Loucy (cell line): ENCODE measurements at regions not wholly inside any gene's neighbourhood (a gene's known extent, or its start where the extent isn't known, plus 50 kb on each side); places are given as distances from the start of the nearest gene placed in this dataset.

Experiments used
- H2AFZ ChIP-seq: fragments of 200-600 bp; sonication (generic); 2 replicates; pipeline ENCODE4 v1.6.0; 2016; ENCODE audit warnings: antibody characterized with exemption, mild to moderate bottlenecking, low read length, moderate library complexity
- H3F3A ChIP-seq: fragments of 200-600 bp; 2 replicates; pipeline ENCODE4 v1.6.0; 2016; ENCODE audit warnings: antibody characterized with exemption, low read depth, mild to moderate bottlenecking
- H3K27me3 ChIP-seq: fragments of 200-600 bp; sonication (generic); 2 replicates; pipeline ENCODE4 v1.6.1; 2014; ENCODE audit warnings: low read length, mild to moderate bottlenecking; ENCODE audit not compliant: insufficient read depth, poor library complexity, severe bottlenecking
- H3K36me3 ChIP-seq: fragments of 200-600 bp; sonication (generic); 2 replicates; pipeline ENCODE4 v1.6.1; 2016; ENCODE audit warnings: low read length; ENCODE audit not compliant: insufficient read depth
- H3K4me1 ChIP-seq: fragments of 200-600 bp; sonication (generic); 2 replicates; pipeline ENCODE4 v1.5.1; 2014; ENCODE audit warnings: low read length, mild to moderate bottlenecking; ENCODE audit not compliant: insufficient read depth, poor library complexity, severe bottlenecking
- H3K4me2 ChIP-seq: fragments of 200-600 bp; sonication (generic); 2 replicates; pipeline ENCODE4 v1.6.0; 2014; ENCODE audit warnings: antibody characterized with exemption, low read length, low read depth, mild to moderate bottlenecking; ENCODE audit not compliant: poor library complexity, severe bottlenecking
- H3K4me3 ChIP-seq: fragments of 200-600 bp; sonication (generic); 2 replicates; pipeline ENCODE4 v1.5.1; 2014; ENCODE audit warnings: low read length, mild to moderate bottlenecking, mixed read lengths; ENCODE audit not compliant: poor library complexity, severe bottlenecking
- H3K79me2 ChIP-seq: fragments of 200-600 bp; sonication (generic); 2 replicates; pipeline ENCODE4 v1.6.1; 2014; ENCODE audit warnings: low read length; ENCODE audit not compliant: insufficient read depth
- H3K9ac ChIP-seq: fragments of 200-600 bp; sonication (generic); 2 replicates; pipeline ENCODE4 v1.6.0; 2014; ENCODE audit warnings: mild to moderate bottlenecking, low read depth, low read length, moderate library complexity; ENCODE audit not compliant: poor library complexity, severe bottlenecking
- H3K9me2 ChIP-seq: fragments of 200-600 bp; sonication (generic); replicated peaks from 2 replicates; pipeline ENCODE4 v1.6.1; 2016; ENCODE audit warnings: low read depth, low read length, mixed read lengths
- H3K9me3 ChIP-seq: fragments of 200-600 bp; sonication (generic); 2 replicates; pipeline ENCODE4 v1.6.1; 2014; ENCODE audit warnings: mild to moderate bottlenecking, antibody characterized with exemption, low read length, low read depth; ENCODE audit not compliant: insufficient read depth
- H4K20me1 ChIP-seq: fragments of 200-600 bp; sonication (generic); 2 replicates; pipeline ENCODE4 v1.6.0; 2014; ENCODE audit warnings: antibody characterized with exemption, low read length, mild to moderate bottlenecking; ENCODE audit not compliant: insufficient read depth, poor library complexity, severe bottlenecking
- CTCF ChIP-seq: fragments of 200-600 bp; sonication (generic); conservative IDR thresholded peaks from 2 replicates; pipeline ENCODE4 v1.5.1; 2014; ENCODE audit warnings: mild to moderate bottlenecking, antibody characterized with exemption, low read length
- EZH2phosphoT487 ChIP-seq: fragments of 200-600 bp; IDR thresholded peaks from 2 replicates; pipeline ENCODE4 v1.6.1; 2018; ENCODE audit warnings: antibody characterized with exemption, mild to moderate bottlenecking, moderate library complexity, borderline replicate concordance

- Histone ChIP-seq H3K36me3 (no peaks in the 10 kb centered on the region), H3K27me3 (no peaks in the 10 kb centered on the region), H3K9ac (no peak overlapping the region), H3K9me3 (no peaks in the 10 kb centered on the region), H4K20me1 (no peaks in the 10 kb centered on the region), H3K4me3 (no peak overlapping the region), H3K79me2 (no peaks in the 10 kb centered on the region), H3K9me2 (no peaks in the 10 kb centered on the region), H3K4me1 (no peaks in the 10 kb centered on the region), H3K4me2 (no peak overlapping the region), H2AFZ (no peak overlapping the region), H3F3A (no peaks in the 10 kb centered on the region)
- TF ChIP-seq CTCF (no peak), EZH2phosphoT487 (no peak)
Measured at GRCh38 chr20:51284176-51284575, 258.3 kb downstream of the NFATC2 start.

GRCh38 chr20:51281521-51281920 lies 258.6 kb upstream of the KCNG1 start:
- Histone ChIP-seq H3K27me3 (no peaks in the 10 kb centered on the region), H3K9me3 (no peaks in the 10 kb centered on the region), H3K4me2 (no peak overlapping the region), H2AFZ (no peak overlapping the region), H3K4me1 (no peaks in the 10 kb centered on the region), H3K4me3 (no peak overlapping the region), H3K9ac (no peak overlapping the region), H3K36me3 (no peaks in the 10 kb centered on the region), H4K20me1 (no peaks in the 10 kb centered on the region), H3F3A (no peaks in the 10 kb centered on the region), H3K9me2 (no peaks in the 10 kb centered on the region), H3K79me2 (no peaks in the 10 kb centered on the region)
- TF ChIP-seq CTCF (no peak), EZH2phosphoT487 (no peak)

DNA sequence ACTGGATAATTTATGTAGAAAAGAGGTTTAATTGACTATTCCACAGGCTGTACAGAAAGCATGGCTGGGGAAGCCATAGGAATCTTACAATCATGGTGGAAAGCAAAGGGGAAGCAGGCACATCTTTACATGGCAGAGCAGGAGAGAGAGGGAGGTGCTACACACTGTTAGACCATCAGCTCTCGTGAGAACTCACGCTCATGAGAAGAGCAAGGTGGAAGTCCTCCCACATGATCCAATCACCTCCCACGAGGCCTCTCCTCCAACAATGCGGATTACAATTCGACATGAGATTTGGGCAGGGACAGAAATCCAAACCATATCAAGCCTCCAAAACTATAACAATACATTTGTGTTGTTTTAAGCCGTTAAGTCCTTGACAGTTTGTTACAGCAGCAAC lies 257.1 kb upstream of the KCNG1 start:
- Histone ChIP-seq H3F3A (no peaks in the 10 kb centered on the region), H3K36me3 (no peaks in the 10 kb centered on the region), H3K9ac (no peak overlapping the region), H3K27me3 (no peaks in the 10 kb centered on the region), H2AFZ (no peak overlapping the region), H3K9me2 (no peaks in the 10 kb centered on the region), H3K4me2 (no peak overlapping the region), H3K9me3 (no peaks in the 10 kb centered on the region), H3K4me1 (no peaks in the 10 kb centered on the region), H4K20me1 (no peaks in the 10 kb centered on the region), H3K79me2 (no peaks in the 10 kb centered on the region), H3K4me3 (no peak overlapping the region)
- TF ChIP-seq EZH2phosphoT487 (no peak), CTCF (no peak)
